ENCODE measurements at regions not wholly inside any gene's neighbourhood (a gene's known extent, or its start where the extent isn't known, plus 50 kb on each side); places are given as distances from the start of the nearest gene placed in this dataset.

DNA sequence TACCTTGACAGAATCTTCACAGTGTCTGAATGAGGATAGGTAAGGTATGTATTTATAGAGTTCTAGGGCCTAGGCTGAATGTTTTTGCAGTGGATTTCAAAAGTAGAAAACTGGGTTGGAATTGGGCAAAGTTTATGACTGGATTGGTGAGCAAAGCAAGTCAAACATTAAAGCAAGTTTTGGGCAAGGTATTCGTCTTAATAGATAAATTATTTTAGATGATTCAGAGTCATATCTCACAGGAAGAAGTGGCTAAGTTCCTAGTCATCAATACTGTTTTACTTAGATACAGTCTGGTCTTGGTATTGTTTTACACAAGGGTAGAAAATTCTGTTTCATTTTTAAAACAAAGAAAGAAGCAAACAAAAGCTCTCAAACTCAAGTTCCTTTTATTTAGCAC lies 284.1 kb upstream of the EPHA7 start:
- intact Hi-C loops (cut with DNase I; ENCODE audit: low total_unique reads): no loop called here

DNA sequence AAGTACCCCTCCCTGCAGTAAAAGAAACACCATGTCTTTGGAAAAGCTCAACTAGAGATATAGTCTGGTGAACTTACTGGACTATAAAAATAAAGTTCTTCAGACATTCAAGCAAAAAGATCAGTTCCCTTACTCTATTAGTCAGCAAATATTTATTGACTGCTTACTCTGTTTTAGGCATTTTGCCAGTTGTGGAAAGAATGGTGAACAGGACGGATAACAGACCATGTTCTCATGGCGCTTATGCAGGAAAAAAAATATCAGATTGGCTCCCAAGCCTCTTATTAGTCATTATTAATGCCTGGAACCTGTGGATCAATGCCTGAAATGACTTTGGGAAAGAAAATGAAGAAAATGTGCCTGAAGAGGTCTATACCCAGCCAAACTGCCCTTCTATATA lies 282.2 kb upstream of the EPHA7 start:
- intact Hi-C loops (cut with DNase I; ENCODE audit: low total_unique reads): no loop called here
- Histone ChIP-seq H3K27ac (no peak overlapping the region), H3K36me3 (ENCODE audit: low read depth, missing control alignments) (no peaks in the 10 kb centered on the region), H3K4me3 (no peak overlapping the region), H3K27me3 (no peaks in the 10 kb centered on the region), H3K4me1 (no peaks in the 10 kb centered on the region), H3K9me3 (no peaks in the 10 kb centered on the region)
- 68 to 72% methylated on average over 2 of the region's 2 CpGs for WGBS, 2 donors
- DNase-seq: no peak
- TF ChIP-seq POLR2A (IDR thresholded peaks at IDR 0.05): no peak

More for the DNA sequence above, 284.1 kb upstream of the EPHA7 start:
- H3K27ac ChIP-seq: no peak overlapping the region
- no peak for DNase-seq
- H3K36me3 ChIP-seq (ENCODE audit: low read depth, missing control alignments): no peaks in the 10 kb centered on the region
- H3K4me3 ChIP-seq: no peak overlapping the region
- TF ChIP-seq CTCF (IDR thresholded peaks at IDR 0.05) (no peak), POLR2A (IDR thresholded peaks at IDR 0.05) (no peak)
- WGBS, 2 donors: 82 to 88% methylated on average over 1 of the region's 1 CpG
- H3K9me3 ChIP-seq: no peaks in the 10 kb centered on the region
- H3K4me1 ChIP-seq: no peaks in the 10 kb centered on the region
- H3K27me3 ChIP-seq: no peaks in the 10 kb centered on the region

DNA sequence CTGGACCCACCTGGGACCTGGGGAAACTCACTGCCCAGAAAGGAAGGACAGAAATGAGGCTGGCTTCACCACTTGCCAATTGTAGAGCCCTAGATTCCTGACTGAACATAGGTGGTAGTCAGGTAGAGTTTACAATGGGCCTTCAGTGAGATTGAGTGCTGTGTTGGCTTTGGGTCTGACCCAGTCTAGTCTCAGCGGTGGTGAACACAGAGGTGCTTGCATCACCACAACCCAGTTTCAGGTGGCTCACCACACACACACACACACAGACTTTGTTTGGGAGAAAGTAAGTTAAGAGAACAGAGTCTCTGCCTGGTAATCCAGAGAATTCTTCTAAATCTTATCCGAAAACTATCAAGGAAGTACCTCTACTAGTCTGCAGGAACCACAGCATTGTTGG lies 266.1 kb upstream of the EPHA7 start:
- intact Hi-C loops (cut with DNase I; ENCODE audit: low total_unique reads): no loop called here
- H3K4me3 ChIP-seq: no peak overlapping the region
- H3K4me1 ChIP-seq: no peaks in the 10 kb centered on the region
- H3K36me3 ChIP-seq (ENCODE audit: low read depth, missing control alignments): no peaks in the 10 kb centered on the region
- WGBS, 2 donors: 82 to 92% methylated on average over 2 of the region's 2 CpGs
- TF ChIP-seq CTCF (IDR thresholded peaks at IDR 0.05) (no peak), POLR2A (IDR thresholded peaks at IDR 0.05) (no peak)
- DNase-seq: no peak
- no peaks in the 10 kb centered on the region for H3K27me3 ChIP-seq
- no peak overlapping the region for H3K27ac ChIP-seq
- H3K9me3 ChIP-seq: no peaks in the 10 kb centered on the region

- Histone ChIP-seq H3K27ac (no peak overlapping the region), H3K27me3 (no peaks in the 10 kb centered on the region), H3K4me1 (no peaks in the 10 kb centered on the region), H3K9me3 (no peaks in the 10 kb centered on the region), H3K36me3 (ENCODE audit: low read depth, missing control alignments) (no peaks in the 10 kb centered on the region), H3K4me3 (no peak overlapping the region)
- intact Hi-C loops (cut with DNase I; ENCODE audit: low total_unique reads): no loop called here
- WGBS, 2 donors: 100% methylated on average over 1 of the region's 1 CpG
- TF ChIP-seq POLR2A (IDR thresholded peaks at IDR 0.05) (no peak), CTCF (IDR thresholded peaks at IDR 0.05) (no peak)
- no peak for DNase-seq
Measured at GRCh38 chr6:93684339-93684738, 265.0 kb upstream of the EPHA7 start.

DNA sequence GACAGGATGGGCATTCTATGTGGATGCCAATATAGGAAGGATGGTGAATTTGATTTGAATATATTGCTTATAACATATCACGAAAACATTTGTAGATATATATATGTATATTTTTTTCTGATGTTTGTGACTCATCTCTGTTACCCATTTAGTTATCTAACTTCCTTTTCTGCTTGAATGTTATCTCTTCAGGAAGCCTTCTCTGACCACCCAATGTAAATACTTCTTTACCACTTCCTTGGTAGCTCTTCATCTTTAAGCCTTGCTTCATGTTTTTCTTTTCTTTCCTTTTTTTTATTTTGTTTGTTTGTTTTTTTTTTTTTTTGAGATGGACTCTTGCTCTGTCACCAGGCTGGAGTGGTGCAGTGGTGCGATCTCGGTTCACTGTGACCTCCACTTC lies 260.5 kb upstream of the EPHA7 start:
- Histone ChIP-seq H3K36me3 (ENCODE audit: low read depth, missing control alignments) (no peaks in the 10 kb centered on the region), H3K27ac (no peak overlapping the region), H3K4me1 (no peaks in the 10 kb centered on the region), H3K4me3 (no peak overlapping the region), H3K27me3 (no peaks in the 10 kb centered on the region), H3K9me3 (no peaks in the 10 kb centered on the region)
- TF ChIP-seq POLR2A (IDR thresholded peaks at IDR 0.05) (no peak), CTCF (IDR thresholded peaks at IDR 0.05) (no peak)
- WGBS, 2 donors: 84 to 96% methylated on average over 3 of the region's 3 CpGs
- intact Hi-C loops (cut with DNase I; ENCODE audit: low total_unique reads): no loop called here
- DNase-seq: no peak
